ENCODE measurements at regions not wholly inside any gene's neighbourhood (a gene's known extent, or its start where the extent isn't known, plus 50 kb on each side); places are given as distances from the start of the nearest gene placed in this dataset.

- ChIA-PET POLR2A (no interaction called here), CTCF (no interaction called here)
- Histone ChIP-seq H3K4me3 (ENCODE audit: control insufficient read depth in 1 of 7, extremely low read depth in 1 of 7, insufficient read depth in 4 of 7, low read depth in 2 of 7, low read length in 6 of 7) (no peak overlapping the region), H3K9me3 (ENCODE audit: control extremely low read depth in 1 of 5, control insufficient read depth in 4 of 5, insufficient read depth in 2 of 5, low read depth in 1 of 5, low read length in 4 of 5) (no peaks in the 10 kb centered on the region), H3K27ac (ENCODE audit: insufficient read depth in 1 of 2, low read depth in 1 of 2, low read length in 2 of 2, poor library complexity in 1 of 2, severe bottlenecking in 2 of 2) (no peak overlapping the region), H3K36me3 (ENCODE audit: control insufficient read depth in 4 of 4, insufficient read depth in 4 of 4, low read length in 3 of 4) (no peaks in the 10 kb centered on the region), H3K27me3 (replicated peaks in 2 of 5; ENCODE audit: control insufficient read depth in 4 of 5, insufficient read depth in 5 of 5, low read length in 4 of 5) (no peaks in the 10 kb centered on the region), H3K4me1 (ENCODE audit: control extremely low read depth in 1 of 4, control insufficient read depth in 4 of 4, insufficient read depth in 4 of 4, low read length in 3 of 4) (no peaks in the 10 kb centered on the region)
- DNase-seq, result no peak
- no CpG with 5 or more reads among the region's 4 CpGs for WGBS (ENCODE audit: insufficient coverage)
Observed at GRCh38 chr11:25535467-25536272, 796.3 kb upstream of the ANO3 start.

GRCh38 chr11:25536289-25536688 lies 795.6 kb upstream of the ANO3 start:
- Histone ChIP-seq H3K4me3 (ENCODE audit: control insufficient read depth in 1 of 7, extremely low read depth in 1 of 7, insufficient read depth in 4 of 7, low read depth in 2 of 7, low read length in 6 of 7) (no peak overlapping the region), H3K27me3 (replicated peaks in 2 of 5; ENCODE audit: control insufficient read depth in 4 of 5, insufficient read depth in 5 of 5, low read length in 4 of 5) (no peaks in the 10 kb centered on the region), H3K27ac (ENCODE audit: insufficient read depth in 1 of 2, low read depth in 1 of 2, low read length in 2 of 2, poor library complexity in 1 of 2, severe bottlenecking in 2 of 2) (no peak overlapping the region), H3K36me3 (ENCODE audit: control insufficient read depth in 4 of 4, insufficient read depth in 4 of 4, low read length in 3 of 4) (no peaks in the 10 kb centered on the region), H3K4me1 (ENCODE audit: control extremely low read depth in 1 of 4, control insufficient read depth in 4 of 4, insufficient read depth in 4 of 4, low read length in 3 of 4) (no peaks in the 10 kb centered on the region), H3K9me3 (ENCODE audit: control extremely low read depth in 1 of 5, control insufficient read depth in 4 of 5, insufficient read depth in 2 of 5, low read depth in 1 of 5, low read length in 4 of 5) (no peaks in the 10 kb centered on the region)
- ChIA-PET POLR2A (no interaction called here), CTCF (no interaction called here)
- DNase-seq, result no peak
- 80% methylated on average over 1 of the region's 3 CpGs for WGBS (ENCODE audit: insufficient coverage)

GRCh38 chr11:25537393-25537792 lies 794.5 kb upstream of the ANO3 start:
- WGBS (ENCODE audit: insufficient coverage), result no CpG with 5 or more reads among the region's 1 CpG
- H3K9me3 ChIP-seq (ENCODE audit: control extremely low read depth in 1 of 5, control insufficient read depth in 4 of 5, insufficient read depth in 2 of 5, low read depth in 1 of 5, low read length in 4 of 5), result no peaks in the 10 kb centered on the region
- H3K36me3 ChIP-seq (ENCODE audit: control insufficient read depth in 4 of 4, insufficient read depth in 4 of 4, low read length in 3 of 4), result no peaks in the 10 kb centered on the region
- CTCF ChIA-PET, result no interaction called here
- H3K4me3 ChIP-seq (ENCODE audit: control insufficient read depth in 1 of 7, extremely low read depth in 1 of 7, insufficient read depth in 4 of 7, low read depth in 2 of 7, low read length in 6 of 7), result no peak overlapping the region
- POLR2A ChIA-PET, result no interaction called here
- H3K27ac ChIP-seq (ENCODE audit: insufficient read depth in 1 of 2, low read depth in 1 of 2, low read length in 2 of 2, poor library complexity in 1 of 2, severe bottlenecking in 2 of 2), result no peak overlapping the region
- DNase-seq, result no peak
- H3K27me3 ChIP-seq (replicated peaks in 2 of 5; ENCODE audit: control insufficient read depth in 4 of 5, insufficient read depth in 5 of 5, low read length in 4 of 5), result no peaks in the 10 kb centered on the region
- H3K4me1 ChIP-seq (ENCODE audit: control extremely low read depth in 1 of 4, control insufficient read depth in 4 of 4, insufficient read depth in 4 of 4, low read length in 3 of 4), result no peaks in the 10 kb centered on the region

- ChIA-PET POLR2A (no interaction called here), CTCF (no interaction called here)
- H3K27ac ChIP-seq (ENCODE audit: insufficient read depth in 1 of 2, low read depth in 1 of 2, low read length in 2 of 2, poor library complexity in 1 of 2, severe bottlenecking in 2 of 2), result no peak overlapping the region
- no peaks in the 10 kb centered on the region for H3K9me3 ChIP-seq (ENCODE audit: control extremely low read depth in 1 of 5, control insufficient read depth in 4 of 5, insufficient read depth in 2 of 5, low read depth in 1 of 5, low read length in 4 of 5)
- no peaks in the 10 kb centered on the region for H3K36me3 ChIP-seq (ENCODE audit: control insufficient read depth in 4 of 4, insufficient read depth in 4 of 4, low read length in 3 of 4)
- no peaks in the 10 kb centered on the region for H3K4me1 ChIP-seq (ENCODE audit: control extremely low read depth in 1 of 4, control insufficient read depth in 4 of 4, insufficient read depth in 4 of 4, low read length in 3 of 4)
- DNase-seq, result no peak
- no peak overlapping the region for H3K4me3 ChIP-seq (ENCODE audit: control insufficient read depth in 1 of 7, extremely low read depth in 1 of 7, insufficient read depth in 4 of 7, low read depth in 2 of 7, low read length in 6 of 7)
- no peaks in the 10 kb centered on the region for H3K27me3 ChIP-seq (replicated peaks in 2 of 5; ENCODE audit: control insufficient read depth in 4 of 5, insufficient read depth in 5 of 5, low read length in 4 of 5)
- 89% methylated on average over 1 of the region's 2 CpGs for WGBS (ENCODE audit: insufficient coverage)
Observed at GRCh38 chr11:25547292-25547691, 784.6 kb upstream of the ANO3 start.

- H3K27me3 ChIP-seq (replicated peaks in 2 of 5; ENCODE audit: control insufficient read depth in 4 of 5, insufficient read depth in 5 of 5, low read length in 4 of 5), result no peaks in the 10 kb centered on the region
- H3K4me3 ChIP-seq (ENCODE audit: control insufficient read depth in 1 of 7, extremely low read depth in 1 of 7, insufficient read depth in 4 of 7, low read depth in 2 of 7, low read length in 6 of 7), result no peak overlapping the region
- ChIA-PET POLR2A (no interaction called here), CTCF (no interaction called here)
- no peak overlapping the region for H3K27ac ChIP-seq (ENCODE audit: insufficient read depth in 1 of 2, low read depth in 1 of 2, low read length in 2 of 2, poor library complexity in 1 of 2, severe bottlenecking in 2 of 2)
- no peak for DNase-seq
- no peaks in the 10 kb centered on the region for H3K4me1 ChIP-seq (ENCODE audit: control extremely low read depth in 1 of 4, control insufficient read depth in 4 of 4, insufficient read depth in 4 of 4, low read length in 3 of 4)
- H3K36me3 ChIP-seq (ENCODE audit: control insufficient read depth in 4 of 4, insufficient read depth in 4 of 4, low read length in 3 of 4), result no peaks in the 10 kb centered on the region
- 100% methylated on average over 1 of the region's 2 CpGs for WGBS (ENCODE audit: insufficient coverage)
- H3K9me3 ChIP-seq (ENCODE audit: control extremely low read depth in 1 of 5, control insufficient read depth in 4 of 5, insufficient read depth in 2 of 5, low read depth in 1 of 5, low read length in 4 of 5), result no peaks in the 10 kb centered on the region
Observed at GRCh38 chr11:25562417-25562816, 769.5 kb upstream of the ANO3 start.

- Histone ChIP-seq H3K27me3 (replicated peaks in 2 of 5; ENCODE audit: control insufficient read depth in 4 of 5, insufficient read depth in 5 of 5, low read length in 4 of 5) (no peaks in the 10 kb centered on the region), H3K4me3 (ENCODE audit: control insufficient read depth in 1 of 7, extremely low read depth in 1 of 7, insufficient read depth in 4 of 7, low read depth in 2 of 7, low read length in 6 of 7) (no peak overlapping the region), H3K4me1 (ENCODE audit: control extremely low read depth in 1 of 4, control insufficient read depth in 4 of 4, insufficient read depth in 4 of 4, low read length in 3 of 4) (no peaks in the 10 kb centered on the region), H3K9me3 (ENCODE audit: control extremely low read depth in 1 of 5, control insufficient read depth in 4 of 5, insufficient read depth in 2 of 5, low read depth in 1 of 5, low read length in 4 of 5) (no peaks in the 10 kb centered on the region), H3K27ac (ENCODE audit: insufficient read depth in 1 of 2, low read depth in 1 of 2, low read length in 2 of 2, poor library complexity in 1 of 2, severe bottlenecking in 2 of 2) (no peak overlapping the region), H3K36me3 (ENCODE audit: control insufficient read depth in 4 of 4, insufficient read depth in 4 of 4, low read length in 3 of 4) (no peaks in the 10 kb centered on the region)
- POLR2A ChIA-PET, result no interaction called here
- CTCF ChIA-PET, result no interaction called here
- DNase-seq, result no peak
Observed at GRCh38 chr11:25565846-25566245, 766.1 kb upstream of the ANO3 start.

GRCh38 chr11:25566298-25567200 lies 765.4 kb upstream of the ANO3 start:
- H3K27me3 ChIP-seq (replicated peaks in 2 of 5; ENCODE audit: control insufficient read depth in 4 of 5, insufficient read depth in 5 of 5, low read length in 4 of 5), result no peaks in the 10 kb centered on the region
- no peaks in the 10 kb centered on the region for H3K9me3 ChIP-seq (ENCODE audit: control extremely low read depth in 1 of 5, control insufficient read depth in 4 of 5, insufficient read depth in 2 of 5, low read depth in 1 of 5, low read length in 4 of 5)
- ChIA-PET POLR2A (no interaction called here), CTCF (no interaction called here)
- no peak overlapping the region for H3K27ac ChIP-seq (ENCODE audit: insufficient read depth in 1 of 2, low read depth in 1 of 2, low read length in 2 of 2, poor library complexity in 1 of 2, severe bottlenecking in 2 of 2)
- WGBS (ENCODE audit: insufficient coverage), result 100% methylated on average over 1 of the region's 5 CpGs
- H3K4me1 ChIP-seq (ENCODE audit: control extremely low read depth in 1 of 4, control insufficient read depth in 4 of 4, insufficient read depth in 4 of 4, low read length in 3 of 4), result no peaks in the 10 kb centered on the region
- no peak for DNase-seq
- H3K36me3 ChIP-seq (ENCODE audit: control insufficient read depth in 4 of 4, insufficient read depth in 4 of 4, low read length in 3 of 4), result no peaks in the 10 kb centered on the region
- no peak overlapping the region for H3K4me3 ChIP-seq (ENCODE audit: control insufficient read depth in 1 of 7, extremely low read depth in 1 of 7, insufficient read depth in 4 of 7, low read depth in 2 of 7, low read length in 6 of 7)
